GM21390 (cell line): ENCODE measurements at regions not wholly inside any gene's neighbourhood (a gene's known extent, or its start where the extent isn't known, plus 50 kb on each side); places are given as distances from the start of the nearest gene placed in this dataset.

Source experiments
- ATAC-seq: cut with Tn5 transposase; IDR thresholded peaks from one replicate; pipeline ENCODE4 v1.9.1; 2021; ENCODE audit not compliant: unreplicated experiment

GRCh38 chr13:63364159-63364558, 1948.5 kb upstream of the PCDH20 start:
- no peak for ATAC-seq

GRCh38 chr13:63351533-63351932, 1935.9 kb upstream of the PCDH20 start:
- no peak for ATAC-seq

- ATAC-seq, result no peak
These were observed 1935.4 kb upstream of the PCDH20 start for GRCh38 chr13:63351081-63351480.

- ATAC-seq, result no peak
These were observed 1930.2 kb upstream of the PCDH20 start for GRCh38 chr13:63345835-63346234.

GRCh38 chr13:63344711-63345110, 1929.1 kb upstream of the PCDH20 start:
- no peak for ATAC-seq

GRCh38 chr13:63337921-63338320, 1922.3 kb upstream of the PCDH20 start:
- ATAC-seq, result no peak

GRCh38 chr13:63337041-63337440, 1921.4 kb upstream of the PCDH20 start:
- ATAC-seq, result no peak

- no peak for ATAC-seq
These were observed 1920.9 kb upstream of the PCDH20 start for GRCh38 chr13:63336549-63336948.

GRCh38 chr13:63327584-63327983, 1911.9 kb upstream of the PCDH20 start:
- ATAC-seq, result no peak

GRCh38 chr13:63323441-63323840, 1907.8 kb upstream of the PCDH20 start:
- no peak for ATAC-seq

- no peak for ATAC-seq
These were observed 1895.9 kb upstream of the PCDH20 start for GRCh38 chr13:63311587-63311986.

GRCh38 chr13:63308549-63309165, 1893.0 kb upstream of the PCDH20 start:
- ATAC-seq, result no peak

GRCh38 chr13:63307228-63307627, 1891.6 kb upstream of the PCDH20 start:
- no peak for ATAC-seq

- no peak for ATAC-seq
These were observed 1890.0 kb upstream of the PCDH20 start for GRCh38 chr13:63305641-63306133.

GRCh38 chr13:63304497-63304896, 1888.8 kb upstream of the PCDH20 start:
- no peak for ATAC-seq

- no peak for ATAC-seq
These were observed 1884.3 kb upstream of the PCDH20 start for GRCh38 chr13:63299866-63300394.

GRCh38 chr13:63297163-63297562, 1881.5 kb upstream of the PCDH20 start:
- no peak for ATAC-seq

GRCh38 chr13:63291701-63292100, 1876.1 kb upstream of the PCDH20 start:
- no peak for ATAC-seq

- no peak for ATAC-seq
These were observed 1872.9 kb upstream of the PCDH20 start for GRCh38 chr13:63288576-63288975.

GRCh38 chr13:63287926-63288325, 1872.3 kb upstream of the PCDH20 start:
- ATAC-seq, result no peak

GRCh38 chr13:63285426-63285825, 1869.8 kb upstream of the PCDH20 start:
- no peak for ATAC-seq

- ATAC-seq, result no peak
These were observed 1863.5 kb upstream of the PCDH20 start for GRCh38 chr13:63279136-63279535.

- ATAC-seq, result no peak
These were observed 1859.1 kb upstream of the PCDH20 start for GRCh38 chr13:63274772-63275171.
